ENCODE measurements at regions not wholly inside any gene's neighbourhood (a gene's known extent, or its start where the extent isn't known, plus 50 kb on each side); places are given as distances from the start of the nearest gene placed in this dataset.

DNA sequence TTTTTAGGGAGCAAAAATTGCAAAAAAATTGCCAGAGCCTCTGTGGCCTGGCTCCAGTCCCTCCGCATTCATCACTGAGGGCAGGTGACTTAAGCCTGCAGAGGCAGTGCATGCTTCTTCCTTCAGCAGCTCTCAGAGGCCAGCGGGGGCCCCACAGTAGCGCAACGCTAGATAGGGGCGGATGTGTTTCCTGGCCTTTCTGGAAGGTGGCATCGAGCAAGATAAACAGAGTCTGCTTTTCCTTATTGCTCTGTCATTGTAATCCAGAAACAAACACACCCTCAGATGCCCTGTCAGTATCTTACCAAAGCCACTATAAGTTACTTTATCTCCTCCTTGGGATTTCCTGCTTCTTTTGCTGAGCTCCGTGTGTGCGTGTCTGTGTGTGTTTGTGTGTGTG is 75.5 kb upstream of the IRX6 start:
- TF ChIP-seq, protein P1, sequence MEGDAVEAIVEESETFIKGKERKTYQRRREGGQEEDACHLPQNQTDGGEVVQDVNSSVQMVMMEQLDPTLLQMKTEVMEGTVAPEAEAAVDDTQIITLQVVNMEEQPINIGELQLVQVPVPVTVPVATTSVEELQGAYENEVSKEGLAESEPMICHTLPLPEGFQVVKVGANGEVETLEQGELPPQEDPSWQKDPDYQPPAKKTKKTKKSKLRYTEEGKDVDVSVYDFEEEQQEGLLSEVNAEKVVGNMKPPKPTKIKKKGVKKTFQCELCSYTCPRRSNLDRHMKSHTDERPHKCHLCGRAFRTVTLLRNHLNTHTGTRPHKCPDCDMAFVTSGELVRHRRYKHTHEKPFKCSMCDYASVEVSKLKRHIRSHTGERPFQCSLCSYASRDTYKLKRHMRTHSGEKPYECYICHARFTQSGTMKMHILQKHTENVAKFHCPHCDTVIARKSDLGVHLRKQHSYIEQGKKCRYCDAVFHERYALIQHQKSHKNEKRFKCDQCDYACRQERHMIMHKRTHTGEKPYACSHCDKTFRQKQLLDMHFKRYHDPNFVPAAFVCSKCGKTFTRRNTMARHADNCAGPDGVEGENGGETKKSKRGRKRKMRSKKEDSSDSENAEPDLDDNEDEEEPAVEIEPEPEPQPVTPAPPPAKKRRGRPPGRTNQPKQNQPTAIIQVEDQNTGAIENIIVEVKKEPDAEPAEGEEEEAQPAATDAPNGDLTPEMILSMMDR (IDR thresholded peaks at IDR 0.05), result no peak
- no peak for TF ChIP-seq POLR2A (IDR thresholded peaks at IDR 0.05)
